CD4-positive, CD25-positive, alpha-beta regulatory T cell (primary cell): ENCODE measurements at regions not wholly inside any gene's neighbourhood (a gene's known extent, or its start where the extent isn't known, plus 50 kb on each side); places are given as distances from the start of the nearest gene placed in this dataset.

Source experiments
- ATAC-seq, 2 donors: fragments of 150-1000 bp; cut with Tn5 transposase; one replicate each; pipeline ENCODE4 v1.10.0; 2021; ENCODE audit warnings: low read depth in 2 of 2, moderate number of reproducible peaks in 2 of 2, moderate library complexity in 1 of 2
- DNase-seq, 3 donors: peaks; one replicate each; pipeline versions ENCODE4 v3.0.0 to v3.0.0-alpha.2; 2012 to 2022; ENCODE audit warnings: mixed read lengths in 1 of 3
- H3K27ac ChIP-seq: one replicate; pipeline ENCODE4 v1.7.0; 2013; ENCODE audit warnings: mild to moderate bottlenecking, low read length; ENCODE audit not compliant: insufficient read depth, poor library complexity, severe bottlenecking
- H3K27me3 ChIP-seq: one replicate; pipeline ENCODE4 v1.7.0; 2013; ENCODE audit warnings: low read length; ENCODE audit not compliant: control insufficient read depth, insufficient read depth
- H3K36me3 ChIP-seq: one replicate; pipeline ENCODE4 v1.7.0; 2013; ENCODE audit warnings: mild to moderate bottlenecking, low read length, moderate library complexity; ENCODE audit not compliant: control insufficient read depth, insufficient read depth
- H3K4me1 ChIP-seq: 2 replicates; pipeline ENCODE4 v1.7.0; 2013; ENCODE audit warnings: mild to moderate bottlenecking, low read length; ENCODE audit not compliant: insufficient read depth, control insufficient read depth, poor library complexity, severe bottlenecking
- H3K4me3 ChIP-seq: one replicate; pipeline ENCODE4 v1.7.0; 2013; ENCODE audit warnings: low read depth, mild to moderate bottlenecking, low read length, moderate library complexity
- H3K9me3 ChIP-seq, 2 experiments: 1 replicate in 1 of 2; 2 replicates in 1 of 2; pipeline ENCODE4 v1.7.0; 2013; ENCODE audit warnings: low read length in 2 of 2, mild to moderate bottlenecking in 1 of 2, moderate library complexity in 1 of 2; ENCODE audit not compliant: control insufficient read depth in 2 of 2
- H3K27ac Mint-ChIP-seq, 3 donors: one replicate each; pipeline ENCODE4 v1.8.0; 2020 to 2022; ENCODE audit warnings: mild to moderate bottlenecking in 3 of 3, mixed read lengths in 3 of 3, moderate library complexity in 2 of 3
- H3K27me3 Mint-ChIP-seq: one replicate; pipeline ENCODE4 v1.8.0; 2022; ENCODE audit warnings: mild to moderate bottlenecking, mixed read lengths
- H3K36me3 Mint-ChIP-seq: one replicate; pipeline ENCODE4 v1.8.0; 2020; ENCODE audit warnings: mixed read lengths
- H3K4me1 Mint-ChIP-seq, 4 donors: one replicate each; pipeline ENCODE4 v1.8.0; 2020 to 2022; ENCODE audit warnings: mixed read lengths in 4 of 4, mild to moderate bottlenecking in 1 of 4
- H3K4me3 Mint-ChIP-seq, 4 donors: one replicate each; pipeline ENCODE4 v1.8.0; 2020 to 2022; ENCODE audit warnings: mild to moderate bottlenecking in 4 of 4, mixed read lengths in 4 of 4, moderate library complexity in 3 of 4
- H3K9me3 Mint-ChIP-seq, 7 donors: one replicate each; pipeline ENCODE4 v1.8.0; 2020 to 2022; ENCODE audit warnings: mixed read lengths in 7 of 7, mild to moderate bottlenecking in 3 of 7, moderate library complexity in 2 of 7

- Mint-ChIP-seq H3K9me3 (peaks cover 0 to 4% (median 0%) of the 10 kb centered on the region in 7 donors), H3K27me3 (no peaks in the 10 kb centered on the region), H3K36me3 (no peaks in the 10 kb centered on the region), H3K27ac (no peak overlapping the region), H3K4me3 (no peak overlapping the region), H3K4me1 (no peaks in the 10 kb centered on the region)
- Histone ChIP-seq H3K4me1 (no peaks in the 10 kb centered on the region), H3K36me3 (no peaks in the 10 kb centered on the region), H3K27ac (no peak overlapping the region), H3K27me3 (peaks cover 2% of the 10 kb centered on the region), H3K4me3 (no peak overlapping the region), H3K9me3 (no peaks in the 10 kb centered on the region)
- no peak for ATAC-seq
- DNase-seq, result no peak
Observed at GRCh38 chr11:130749216-130749615, 167.1 kb downstream of the SNX19 start.

GRCh38 chr11:130760515-130761125, 155.7 kb downstream of the SNX19 start:
- no peaks in the 10 kb centered on the region for H3K36me3 Mint-ChIP-seq
- H3K9me3 ChIP-seq, result no peaks in the 10 kb centered on the region
- no peak for ATAC-seq

DNA sequence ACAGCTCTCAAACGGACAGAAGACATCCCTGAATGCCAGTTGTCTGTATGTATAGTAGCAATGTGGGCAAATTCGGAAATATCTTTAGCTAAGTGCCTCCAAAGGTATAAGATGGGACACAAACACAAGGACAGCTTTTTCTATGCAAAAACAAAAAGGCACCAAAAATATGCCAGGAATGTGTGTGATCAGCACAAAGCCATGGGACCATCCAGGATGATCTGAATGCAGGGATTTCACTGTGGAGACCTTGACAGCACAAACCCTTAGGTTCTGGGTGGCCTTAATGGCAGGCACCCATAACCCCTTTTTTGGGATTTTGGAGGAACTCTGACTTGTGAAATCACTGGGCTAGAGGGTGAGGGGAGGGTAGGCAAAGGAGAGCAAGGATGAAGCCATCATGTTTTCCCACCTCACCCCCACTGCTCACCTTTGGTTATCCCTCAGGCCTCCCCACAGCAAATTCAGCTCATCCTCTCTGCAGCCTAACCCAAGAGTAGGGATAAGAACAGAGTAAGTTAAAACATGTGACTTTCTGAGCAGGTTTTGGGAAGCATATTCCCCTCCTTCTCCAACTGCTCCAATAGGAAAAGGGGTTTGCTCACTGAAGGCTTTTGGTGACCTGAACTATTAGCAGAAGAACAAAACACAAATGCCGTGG, 154.6 kb downstream of the SNX19 start:
- H3K4me1 Mint-ChIP-seq, result no peaks in the 10 kb centered on the region
- no peaks in the 10 kb centered on the region for H3K9me3 Mint-ChIP-seq
- Histone ChIP-seq H3K27me3 (no peaks in the 10 kb centered on the region), H3K4me1 (no peaks in the 10 kb centered on the region), H3K36me3 (no peaks in the 10 kb centered on the region), H3K27ac (no peak overlapping the region), H3K4me3 (no peak overlapping the region), H3K9me3 (no peaks in the 10 kb centered on the region)
- H3K27ac Mint-ChIP-seq, result no peak overlapping the region
- no peak overlapping the region for H3K4me3 Mint-ChIP-seq
- no peaks in the 10 kb centered on the region for H3K27me3 Mint-ChIP-seq
- no peak for ATAC-seq
- no peak for DNase-seq
- H3K36me3 Mint-ChIP-seq, result no peaks in the 10 kb centered on the region

More at GRCh38 chr11:130760515-130761125, 155.7 kb downstream of the SNX19 start:
- DNase-seq, result no peak
- Mint-ChIP-seq H3K27me3 (no peaks in the 10 kb centered on the region), H3K27ac (no peak overlapping the region), H3K4me1 (no peaks in the 10 kb centered on the region), H3K4me3 (no peak overlapping the region), H3K9me3 (no peaks in the 10 kb centered on the region)
- H3K36me3 ChIP-seq, result no peaks in the 10 kb centered on the region
- H3K4me1 ChIP-seq, result no peaks in the 10 kb centered on the region
- H3K4me3 ChIP-seq, result no peak overlapping the region
- no peaks in the 10 kb centered on the region for H3K27me3 ChIP-seq
- no peak overlapping the region for H3K27ac ChIP-seq

DNA sequence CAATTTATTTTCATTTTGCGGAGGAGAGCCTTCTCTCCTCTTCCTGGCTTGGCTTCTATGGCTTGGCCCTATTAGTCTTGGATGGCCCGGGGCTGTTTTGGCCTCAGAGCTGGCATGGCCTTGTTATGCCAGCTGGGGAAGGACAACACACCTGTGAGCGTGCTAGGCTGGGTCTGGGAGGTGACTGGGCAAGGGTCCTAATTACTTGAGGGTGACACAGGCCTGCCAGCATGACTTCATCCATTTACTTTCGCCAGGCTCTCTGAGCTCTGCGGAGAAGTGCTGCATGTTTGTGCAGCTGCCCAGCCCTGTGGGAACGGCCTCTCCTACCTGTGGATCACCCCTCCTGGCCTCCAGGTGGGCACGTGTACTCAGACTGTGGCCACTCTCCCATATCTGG, 153.6 kb downstream of the SNX19 start:
- Mint-ChIP-seq H3K4me1 (no peaks in the 10 kb centered on the region), H3K4me3 (no peak overlapping the region), H3K27ac (no peak overlapping the region), H3K27me3 (no peaks in the 10 kb centered on the region), H3K36me3 (no peaks in the 10 kb centered on the region), H3K9me3 (no peaks in the 10 kb centered on the region)
- no peak for ATAC-seq
- H3K36me3 ChIP-seq, result no peaks in the 10 kb centered on the region
- H3K27me3 ChIP-seq, result no peaks in the 10 kb centered on the region
- no peak overlapping the region for H3K4me3 ChIP-seq
- no peak for DNase-seq
- no peaks in the 10 kb centered on the region for H3K4me1 ChIP-seq
- H3K27ac ChIP-seq, result no peak overlapping the region
- no peaks in the 10 kb centered on the region for H3K9me3 ChIP-seq

GRCh38 chr11:130763087-130763980, 152.9 kb downstream of the SNX19 start:
- no peaks in the 10 kb centered on the region for H3K9me3 Mint-ChIP-seq

GRCh38 chr11:130765406-130765805, 150.9 kb downstream of the SNX19 start:
- H3K27me3 ChIP-seq, result no peaks in the 10 kb centered on the region
- no peaks in the 10 kb centered on the region for H3K36me3 ChIP-seq
- ATAC-seq (no peak), DNase-seq (no peak)
- H3K4me1 ChIP-seq, result no peaks in the 10 kb centered on the region
- H3K36me3 Mint-ChIP-seq, result no peaks in the 10 kb centered on the region
- H3K4me3 ChIP-seq, result no peak overlapping the region
- no peak overlapping the region for H3K4me3 Mint-ChIP-seq
- no peak overlapping the region for H3K27ac Mint-ChIP-seq
- H3K4me1 Mint-ChIP-seq, result no peaks in the 10 kb centered on the region
- no peaks in the 10 kb centered on the region for H3K27me3 Mint-ChIP-seq
- no peaks in the 10 kb centered on the region for H3K9me3 ChIP-seq
- no peaks in the 10 kb centered on the region for H3K9me3 Mint-ChIP-seq
- no peak overlapping the region for H3K27ac ChIP-seq

More at GRCh38 chr11:130763087-130763980, 152.9 kb downstream of the SNX19 start:
- Mint-ChIP-seq H3K27ac (no peak overlapping the region), H3K4me1 (no peaks in the 10 kb centered on the region), H3K4me3 (no peak overlapping the region), H3K36me3 (no peaks in the 10 kb centered on the region), H3K27me3 (no peaks in the 10 kb centered on the region)
- ATAC-seq (no peak), DNase-seq (no peak)
- Histone ChIP-seq H3K4me3 (no peak overlapping the region), H3K36me3 (no peaks in the 10 kb centered on the region), H3K4me1 (no peaks in the 10 kb centered on the region), H3K27me3 (no peaks in the 10 kb centered on the region), H3K9me3 (no peaks in the 10 kb centered on the region), H3K27ac (no peak overlapping the region)

GRCh38 chr11:130765951-130766649, 150.2 kb downstream of the SNX19 start:
- no peak overlapping the region for H3K27ac ChIP-seq
- Mint-ChIP-seq H3K4me1 (no peaks in the 10 kb centered on the region), H3K9me3 (no peaks in the 10 kb centered on the region), H3K4me3 (no peak overlapping the region), H3K27ac (no peak overlapping the region), H3K36me3 (no peaks in the 10 kb centered on the region), H3K27me3 (no peaks in the 10 kb centered on the region)
- DNase-seq (no peak), ATAC-seq (no peak)
- H3K4me3 ChIP-seq, result no peak overlapping the region
- H3K9me3 ChIP-seq, result no peaks in the 10 kb centered on the region
- no peaks in the 10 kb centered on the region for H3K36me3 ChIP-seq
- H3K4me1 ChIP-seq, result no peaks in the 10 kb centered on the region
- H3K27me3 ChIP-seq, result no peaks in the 10 kb centered on the region
